Activated CD4-positive, alpha-beta T cell treated with anti-CD3 and anti-CD28 coated beads for 24 hours (primary cell): ENCODE measurements at regions not wholly inside any gene's neighbourhood (a gene's known extent, or its start where the extent isn't known, plus 50 kb on each side); places are given as distances from the start of the nearest gene placed in this dataset.
A peak's percentile ranks its signal among the peaks of the same experiment; 100 is the strongest.

Experiments used
- DNase-seq, 2 donors: peaks; one replicate each; pipeline ENCODE4 v3.0.0-alpha.2; 2020; ENCODE audit warnings: low read depth in 2 of 2

- no peak for DNase-seq
Measured at GRCh38 chr15:57823325-57823882, 116.9 kb downstream of the POLR2M start.

- DNase-seq = no peak
Measured at GRCh38 chr15:57824186-57824585, 117.7 kb downstream of the POLR2M start.

GRCh38 chr15:57827021-57827420 lies 120.5 kb downstream of the POLR2M start:
- DNase-seq = no peak

GRCh38 chr15:57827971-57828370 lies 121.5 kb downstream of the POLR2M start:
- no peak for DNase-seq

- DNase-seq = no peak
Measured at GRCh38 chr15:57832183-57832582, 125.7 kb downstream of the POLR2M start.

- no peak for DNase-seq
Measured at GRCh38 chr15:57835119-57835518, 128.6 kb downstream of the POLR2M start.

- DNase-seq = no peak
Measured at GRCh38 chr15:57849317-57849716, 142.8 kb downstream of the POLR2M start.

GRCh38 chr15:57854531-57854930 lies 148.0 kb downstream of the POLR2M start:
- no peak for DNase-seq

GRCh38 chr15:57857871-57858270 lies 151.4 kb downstream of the POLR2M start:
- no peak for DNase-seq

- no peak for DNase-seq
Measured at GRCh38 chr15:57859130-57859685, 152.7 kb downstream of the POLR2M start.

- DNase-seq = peak in 1 of 2 donors; percentile 40
Measured at GRCh38 chr15:57861034-57861638, 154.6 kb downstream of the POLR2M start.

- no peak for DNase-seq
Measured at GRCh38 chr15:57861815-57862586, 155.5 kb downstream of the POLR2M start.

GRCh38 chr15:57862761-57863160 lies 156.2 kb downstream of the POLR2M start:
- DNase-seq = no peak

- DNase-seq = no peak
Measured at GRCh38 chr15:57865294-57865693, 158.8 kb downstream of the POLR2M start.

GRCh38 chr15:57866149-57866736 lies 159.7 kb downstream of the POLR2M start:
- DNase-seq = peak; percentile 37 to 50

GRCh38 chr15:57867970-57868798 lies 161.7 kb downstream of the POLR2M start:
- DNase-seq = no peak

- DNase-seq = no peak
Measured at GRCh38 chr15:57870667-57871066, 164.2 kb downstream of the POLR2M start.

- DNase-seq = no peak
Measured at GRCh38 chr15:57872281-57873030, 165.9 kb downstream of the POLR2M start.

- no peak for DNase-seq
Measured at GRCh38 chr15:57873564-57874209, 167.2 kb downstream of the POLR2M start.

- no peak for DNase-seq
Measured at GRCh38 chr15:57875347-57875746, 168.8 kb downstream of the POLR2M start.
